ENCODE measurements at regions not wholly inside any gene's neighbourhood (a gene's known extent, or its start where the extent isn't known, plus 50 kb on each side); places are given as distances from the start of the nearest gene placed in this dataset.

GRCh38 chr5:67673618-67674017 lies 477.0 kb upstream of the CD180 start:
- no peak for TF ChIP-seq POLR2A (IDR thresholded peaks at IDR 0.05)
- TF ChIP-seq CTCF (IDR thresholded peaks at IDR 0.05), result no peak
- no peak for TF ChIP-seq POLR2AphosphoS5 (IDR thresholded peaks at IDR 0.05; ENCODE audit: insufficient read depth in 1 of 2, low read depth in 1 of 2)

Data from vagina (tissue), 2 donors.